Activated CD8-positive, alpha-beta memory T cell treated with anti-CD3 and anti-CD28 coated beads, Interleukin-2, amount 10 ng/mL, durations not matched to agents 7 days and 5 days (primary cell): ENCODE measurements at regions not wholly inside any gene's neighbourhood (a gene's known extent, or its start where the extent isn't known, plus 50 kb on each side); places are given as distances from the start of the nearest gene placed in this dataset.
"Not testable (repeated sequence)": the region's sequence is repeated elsewhere in the genome, so short reads cannot be mapped to it uniquely, and the experiment has no call there.

Source experiments
- ATAC-seq: fragments of 150-1000 bp; cut with Tn5 transposase; one replicate; pipeline ENCODE4 v1.10.0; 2021; ENCODE audit warnings: moderate library complexity
- CTCF ChIA-PET: fragments of 350-600 bp; sonication (Branson Sonifier 250); formaldehyde crosslinking; loops from one replicate; lab custom pipeline; 2021; ENCODE audit warnings: antibody characterized with exemption; lab: Charles Lee
- DNase-seq: peaks from one replicate; pipeline ENCODE4 v3.0.0-alpha.2; 2020
- H3K27ac Mint-ChIP-seq: one replicate; pipeline ENCODE4 v1.8.0; 2021; ENCODE audit warnings: mild to moderate bottlenecking, mixed read lengths
- H3K27me3 Mint-ChIP-seq: one replicate; pipeline ENCODE4 v1.8.0; 2021; ENCODE audit warnings: mixed read lengths
- H3K36me3 Mint-ChIP-seq: one replicate; pipeline ENCODE4 v1.8.0; 2021; ENCODE audit warnings: mild to moderate bottlenecking, mixed read lengths
- H3K4me1 Mint-ChIP-seq: one replicate; pipeline ENCODE4 v1.8.0; 2021; ENCODE audit warnings: mixed read lengths
- H3K4me3 Mint-ChIP-seq: one replicate; pipeline ENCODE4 v1.8.0; 2021; ENCODE audit warnings: mild to moderate bottlenecking, moderate library complexity, mixed read lengths
- H3K9me3 Mint-ChIP-seq: one replicate; pipeline ENCODE4 v1.8.0; 2022; ENCODE audit warnings: low read depth, mixed read lengths

DNA sequence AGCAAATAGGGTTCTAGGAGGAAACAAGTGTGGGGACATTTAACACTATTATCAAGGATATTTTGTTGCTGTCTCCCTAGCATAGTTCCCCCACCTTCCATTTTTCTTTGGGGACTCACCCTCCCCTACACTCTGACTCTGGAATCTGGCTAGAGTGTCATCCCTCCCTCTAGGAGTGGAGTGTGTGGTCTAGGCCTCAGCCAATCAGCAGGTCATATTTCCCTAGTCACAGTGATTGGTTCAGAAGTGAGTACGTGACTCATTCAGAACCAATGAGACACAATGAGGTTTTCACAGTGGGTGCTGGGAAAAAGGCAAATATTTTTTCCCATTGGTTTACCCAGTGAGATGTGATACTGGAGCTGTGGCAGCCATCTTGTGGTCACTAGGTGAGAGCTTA is 234.4 kb downstream of the SHQ1 start:
- CTCF ChIA-PET = no interaction called here
- no peak overlapping the region for H3K4me3 Mint-ChIP-seq

GRCh38 chr3:72609114-72609513 is 239.1 kb downstream of the SHQ1 start:
- H3K4me1 Mint-ChIP-seq, ATAC-seq, CTCF ChIA-PET, H3K4me3 Mint-ChIP-seq, H3K36me3 Mint-ChIP-seq, H3K9me3 Mint-ChIP-seq, DNase-seq, H3K27me3 Mint-ChIP-seq, H3K27ac Mint-ChIP-seq: not testable (repeated sequence)

More for the DNA sequence above, 234.4 kb downstream of the SHQ1 start:
- DNase-seq (no peak), ATAC-seq (no peak)
- peaks cover 2% of the 10 kb centered on the region for H3K9me3 Mint-ChIP-seq
- no peaks in the 10 kb centered on the region for H3K36me3 Mint-ChIP-seq
- no peaks in the 10 kb centered on the region for H3K27me3 Mint-ChIP-seq
- no peak overlapping the region for H3K27ac Mint-ChIP-seq
- peaks cover 12% of the 10 kb centered on the region for H3K4me1 Mint-ChIP-seq

DNA sequence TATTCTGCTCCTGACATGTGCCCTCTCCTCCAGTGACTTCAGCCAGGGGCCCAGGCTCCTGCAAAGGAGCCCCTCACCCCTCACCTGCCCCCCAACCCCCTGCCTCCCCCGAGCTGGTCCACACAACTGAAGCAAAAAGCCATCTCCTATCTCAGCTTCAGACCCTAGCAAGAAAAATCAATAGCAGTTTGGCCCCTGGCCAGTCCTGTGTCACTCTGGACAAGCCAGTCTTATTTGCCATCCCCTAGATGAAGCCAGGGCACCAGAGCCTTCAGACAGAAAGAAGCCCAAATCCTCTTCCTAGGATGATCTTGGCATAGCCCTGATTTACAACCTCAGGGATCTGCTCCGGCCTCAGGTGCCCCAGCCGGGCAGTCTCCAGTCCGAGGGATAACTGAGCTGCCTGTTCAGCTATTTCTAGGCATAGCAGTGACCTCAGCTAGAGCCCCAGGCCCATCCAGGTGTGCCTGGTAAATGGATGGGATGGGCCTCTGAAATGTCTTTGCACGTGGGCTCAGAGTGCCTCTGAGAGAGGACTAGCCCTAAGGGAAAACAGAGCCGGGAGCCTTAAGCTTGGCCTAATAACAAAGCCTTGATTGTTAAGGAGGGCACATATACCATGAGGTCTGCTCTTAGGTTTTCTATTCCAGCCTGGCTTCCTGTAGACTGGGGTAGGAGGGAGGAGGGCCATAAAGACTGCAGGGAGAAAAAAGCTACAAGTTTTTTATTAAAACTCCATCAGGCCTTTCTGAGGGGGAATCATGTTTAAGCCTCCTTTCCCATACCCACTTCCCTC is 242.0 kb downstream of the SHQ1 start:
- CTCF ChIA-PET = no interaction called here
- H3K4me3 Mint-ChIP-seq = no peak overlapping the region
- no peak for ATAC-seq
- peaks cover 4% of the 10 kb centered on the region for H3K27me3 Mint-ChIP-seq
- peaks cover 5% of the 10 kb centered on the region for H3K9me3 Mint-ChIP-seq
- H3K36me3 Mint-ChIP-seq = peaks cover 1% of the 10 kb centered on the region
- H3K4me1 Mint-ChIP-seq = no peaks in the 10 kb centered on the region
- H3K27ac Mint-ChIP-seq = no peak overlapping the region
- DNase-seq = no peak

DNA sequence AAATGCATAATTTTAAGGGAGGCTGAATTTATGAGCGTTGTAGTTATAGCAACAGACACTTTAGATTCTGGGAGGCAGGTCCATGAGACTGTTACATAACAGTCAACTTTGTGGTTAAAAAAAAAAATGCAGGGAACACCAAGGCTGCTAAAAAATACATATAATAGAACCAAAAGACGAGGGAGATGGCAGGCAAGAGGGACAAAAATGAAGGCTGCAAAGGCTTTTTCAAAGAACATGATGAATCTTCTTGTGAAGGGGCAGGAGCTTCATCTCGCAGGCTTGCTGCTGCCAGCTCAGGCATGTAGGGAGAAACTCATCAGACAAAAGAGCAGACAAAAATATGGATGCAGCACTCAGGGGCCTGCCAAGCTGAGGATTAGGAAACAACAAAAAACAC is 243.9 kb downstream of the SHQ1 start:
- ATAC-seq (no peak), DNase-seq (no peak)
- Mint-ChIP-seq H3K27ac (no peak overlapping the region), H3K27me3 (peaks cover 4% of the 10 kb centered on the region), H3K9me3 (peaks cover 3% of the 10 kb centered on the region), H3K4me3 (no peak overlapping the region), H3K36me3 (peaks cover 1% of the 10 kb centered on the region), H3K4me1 (no peaks in the 10 kb centered on the region)
- CTCF ChIA-PET = no interaction called here

- H3K4me3 Mint-ChIP-seq = no peak overlapping the region
- no peak overlapping the region for H3K27ac Mint-ChIP-seq
- ATAC-seq = no peak
- H3K36me3 Mint-ChIP-seq = no peaks in the 10 kb centered on the region
- CTCF ChIA-PET = no interaction called here
- H3K4me1 Mint-ChIP-seq = no peaks in the 10 kb centered on the region
- H3K27me3 Mint-ChIP-seq = peaks cover 4% of the 10 kb centered on the region
- H3K9me3 Mint-ChIP-seq = no peaks in the 10 kb centered on the region
- no peak for DNase-seq
Measured at GRCh38 chr3:72601983-72602750, 246.1 kb downstream of the SHQ1 start.

DNA sequence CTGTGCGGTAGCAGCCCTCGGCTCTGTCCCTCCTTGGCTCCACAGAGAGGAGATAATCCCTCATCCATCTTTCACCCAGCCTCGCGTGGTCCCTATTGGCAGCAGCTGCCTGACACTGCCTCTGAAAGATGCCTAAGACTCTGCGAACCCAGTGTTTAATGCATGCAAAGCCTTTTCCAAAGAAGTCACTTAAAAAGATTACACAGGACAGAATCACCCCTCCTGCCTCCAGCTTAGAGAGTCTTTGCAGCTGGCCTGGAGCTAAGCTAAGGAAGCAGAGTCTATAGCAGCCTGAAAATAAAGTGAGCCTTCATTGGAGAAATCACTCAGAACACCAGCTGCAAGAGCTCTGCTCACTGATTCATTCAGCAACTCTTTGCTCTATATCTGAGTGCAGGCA is 247.2 kb downstream of the SHQ1 start:
- DNase-seq (no peak), ATAC-seq (no peak)
- peaks cover 4% of the 10 kb centered on the region for H3K27me3 Mint-ChIP-seq
- no peaks in the 10 kb centered on the region for H3K36me3 Mint-ChIP-seq
- no peak overlapping the region for H3K4me3 Mint-ChIP-seq
- H3K4me1 Mint-ChIP-seq = no peaks in the 10 kb centered on the region
- no peaks in the 10 kb centered on the region for H3K9me3 Mint-ChIP-seq
- no peak overlapping the region for H3K27ac Mint-ChIP-seq
- CTCF ChIA-PET = no interaction called here

GRCh38 chr3:72597756-72598195 is 250.5 kb downstream of the SHQ1 start:
- no peak overlapping the region for H3K4me3 Mint-ChIP-seq
- no peaks in the 10 kb centered on the region for H3K4me1 Mint-ChIP-seq
- no peaks in the 10 kb centered on the region for H3K27me3 Mint-ChIP-seq
- ATAC-seq = no peak
- no peaks in the 10 kb centered on the region for H3K36me3 Mint-ChIP-seq
- no peak for DNase-seq
- H3K9me3 Mint-ChIP-seq = no peaks in the 10 kb centered on the region
- H3K27ac Mint-ChIP-seq = no peak overlapping the region
- CTCF ChIA-PET = no interaction called here

DNA sequence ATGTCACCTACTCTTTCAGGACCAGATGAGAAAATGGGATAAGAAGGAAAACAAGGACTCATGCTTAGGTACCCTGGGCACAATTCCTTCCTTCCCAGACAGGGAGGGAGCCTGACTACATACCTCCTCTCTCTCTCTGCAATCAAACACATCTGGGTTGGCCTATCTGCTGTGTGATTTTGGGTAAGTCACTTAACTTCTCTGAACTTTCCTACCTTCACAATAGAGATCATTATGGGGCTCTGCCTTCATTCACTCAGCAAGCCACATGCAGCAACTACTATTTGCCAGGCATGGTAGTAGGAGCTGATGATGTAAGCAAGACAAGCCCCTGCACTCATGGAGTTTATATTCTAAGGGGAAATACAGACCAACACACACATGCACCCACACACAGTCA is 251.2 kb downstream of the SHQ1 start:
- Mint-ChIP-seq H3K9me3 (no peaks in the 10 kb centered on the region), H3K4me1 (no peaks in the 10 kb centered on the region), H3K27ac (no peak overlapping the region), H3K4me3 (no peak overlapping the region), H3K36me3 (no peaks in the 10 kb centered on the region), H3K27me3 (no peaks in the 10 kb centered on the region)
- DNase-seq (no peak), ATAC-seq (no peak)
- CTCF ChIA-PET = no interaction called here

- Mint-ChIP-seq H3K9me3 (no peaks in the 10 kb centered on the region), H3K27me3 (no peaks in the 10 kb centered on the region), H3K4me3 (no peak overlapping the region), H3K4me1 (no peaks in the 10 kb centered on the region), H3K36me3 (no peaks in the 10 kb centered on the region), H3K27ac (no peak overlapping the region)
- DNase-seq (no peak), ATAC-seq (no peak)
- CTCF ChIA-PET = interaction anchor here (0.7 kb wide), 1 partner anchor 395 kb away, joined by 3 read pairs; no protein-coding TSS in a partner anchor
Measured at GRCh38 chr3:72595927-72596610, 252.2 kb downstream of the SHQ1 start.

DNA sequence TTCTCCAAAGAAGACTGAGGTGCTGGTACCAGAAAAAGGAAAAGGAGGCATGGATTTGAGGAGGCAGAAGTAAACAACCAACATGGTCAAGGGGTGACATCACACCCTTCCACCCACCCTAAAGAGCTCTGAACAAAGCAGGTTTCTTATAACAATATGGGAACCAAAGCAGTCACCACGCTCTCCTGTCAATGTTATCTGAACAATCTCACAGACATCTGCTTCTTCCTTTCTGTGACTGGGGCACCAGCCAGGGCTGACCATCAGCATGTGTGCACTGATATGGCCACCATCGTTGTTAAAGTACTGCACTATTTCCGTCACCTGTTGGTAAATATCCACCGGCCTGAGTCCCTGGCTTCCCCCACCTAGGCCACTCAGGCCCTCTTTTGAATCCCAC is 252.9 kb downstream of the SHQ1 start:
- no peaks in the 10 kb centered on the region for H3K27me3 Mint-ChIP-seq
- H3K4me3 Mint-ChIP-seq = no peak overlapping the region
- H3K27ac Mint-ChIP-seq = no peak overlapping the region
- no peaks in the 10 kb centered on the region for H3K9me3 Mint-ChIP-seq
- DNase-seq = no peak
- CTCF ChIA-PET = interaction anchor here (0.7 kb wide), 1 partner anchor 394 kb away, joined by 3 read pairs; no protein-coding TSS in a partner anchor
- no peaks in the 10 kb centered on the region for H3K36me3 Mint-ChIP-seq
- no peak for ATAC-seq
- no peaks in the 10 kb centered on the region for H3K4me1 Mint-ChIP-seq

DNA sequence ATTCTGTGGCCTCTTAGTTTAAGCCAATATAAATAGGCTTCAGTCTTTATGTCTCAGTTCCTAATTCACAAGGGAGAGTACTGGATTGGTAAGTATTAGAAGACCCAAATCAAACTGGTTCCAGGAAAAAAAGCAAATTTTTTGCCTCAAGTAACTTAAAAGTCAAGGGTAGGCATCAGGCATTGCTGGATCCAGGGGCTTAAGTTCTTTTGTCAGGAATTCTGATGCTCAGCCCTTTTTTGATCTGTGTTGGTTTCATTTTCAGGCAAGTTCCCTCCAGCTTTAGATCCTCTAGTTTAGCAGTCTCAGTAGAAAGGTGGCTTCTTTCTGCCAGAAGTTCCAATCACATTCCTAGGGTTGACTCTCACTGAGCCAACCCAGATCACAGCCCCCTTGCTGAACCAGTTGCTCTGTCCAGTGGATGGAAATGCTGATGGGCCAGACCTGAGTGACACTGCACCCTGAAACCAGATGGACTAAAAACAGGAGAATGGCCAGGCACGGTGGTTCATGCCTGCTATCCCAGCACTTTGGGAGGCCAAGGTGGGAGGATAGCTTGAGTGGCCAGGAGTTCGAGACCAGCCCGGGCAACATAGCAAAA is 253.5 kb downstream of the SHQ1 start:
- H3K4me1 Mint-ChIP-seq = no peaks in the 10 kb centered on the region
- no peak overlapping the region for H3K27ac Mint-ChIP-seq
- H3K4me3 Mint-ChIP-seq = no peak overlapping the region
- no peaks in the 10 kb centered on the region for H3K36me3 Mint-ChIP-seq
- CTCF ChIA-PET = no interaction called here
- ATAC-seq (no peak), DNase-seq (no peak)
- H3K27me3 Mint-ChIP-seq = no peaks in the 10 kb centered on the region
- H3K9me3 Mint-ChIP-seq = no peaks in the 10 kb centered on the region

- ATAC-seq = no peak
- H3K4me3 Mint-ChIP-seq = no peak overlapping the region
- CTCF ChIA-PET = no interaction called here
Measured at GRCh38 chr3:72593881-72594397, 254.3 kb downstream of the SHQ1 start.

More at GRCh38 chr3:72593881-72594397, 254.3 kb downstream of the SHQ1 start:
- Mint-ChIP-seq H3K9me3 (no peaks in the 10 kb centered on the region), H3K36me3 (no peaks in the 10 kb centered on the region), H3K27me3 (no peaks in the 10 kb centered on the region), H3K4me1 (no peaks in the 10 kb centered on the region), H3K27ac (no peak overlapping the region)
- DNase-seq = no peak
